CD4-positive, alpha-beta T cell treated with Interleukin-21 for 1 hour (primary cell): ENCODE measurements at regions not wholly inside any gene's neighbourhood (a gene's known extent, or its start where the extent isn't known, plus 50 kb on each side); places are given as distances from the start of the nearest gene placed in this dataset.
"Not testable (repeated sequence)": the region's sequence is repeated elsewhere in the genome, so short reads cannot be mapped to it uniquely, and the experiment has no call there.

Experiments
- DNase-seq: peaks from one replicate; pipeline ENCODE4 v3.0.0-alpha.2; 2020

GRCh38 chrY:3037471-3037870 is 102.3 kb downstream of the ZFY start:
- no peak for DNase-seq

GRCh38 chrY:3040415-3040814 is 105.2 kb downstream of the ZFY start:
- no peak for DNase-seq

GRCh38 chrY:3041985-3042384 is 106.8 kb downstream of the ZFY start:
- DNase-seq, result no peak

GRCh38 chrY:3042901-3043300 is 107.7 kb downstream of the ZFY start:
- no peak for DNase-seq

- no peak for DNase-seq
Measured at GRCh38 chrY:3045048-3045447, 109.9 kb downstream of the ZFY start.

- DNase-seq, result not testable (repeated sequence)
Measured at GRCh38 chrY:3055496-3055895, 120.3 kb downstream of the ZFY start.

GRCh38 chrY:3058342-3058741 is 123.2 kb downstream of the ZFY start:
- not testable (repeated sequence) for DNase-seq

GRCh38 chrY:3060671-3061070 is 125.5 kb downstream of the ZFY start:
- not testable (repeated sequence) for DNase-seq

- not testable (repeated sequence) for DNase-seq
Measured at GRCh38 chrY:3088149-3088548, 153.0 kb downstream of the ZFY start.

GRCh38 chrY:3108674-3109073 is 173.5 kb downstream of the ZFY start:
- not testable (repeated sequence) for DNase-seq

GRCh38 chrY:3120234-3120633 is 185.1 kb downstream of the ZFY start:
- not testable (repeated sequence) for DNase-seq

GRCh38 chrY:3120716-3121115 is 185.5 kb downstream of the ZFY start:
- not testable (repeated sequence) for DNase-seq

- not testable (repeated sequence) for DNase-seq
Measured at GRCh38 chrY:3123482-3123881, 188.3 kb downstream of the ZFY start.

GRCh38 chrY:3171074-3171473 is 235.9 kb downstream of the ZFY start:
- DNase-seq, result not testable (repeated sequence)

GRCh38 chrY:3195035-3195434 is 259.9 kb downstream of the ZFY start:
- DNase-seq, result not testable (repeated sequence)

- not testable (repeated sequence) for DNase-seq
Measured at GRCh38 chrY:3202287-3202686, 267.1 kb downstream of the ZFY start.

- DNase-seq, result not testable (repeated sequence)
Measured at GRCh38 chrY:3206733-3207132, 271.6 kb downstream of the ZFY start.

GRCh38 chrY:3213183-3213582 is 278.0 kb downstream of the ZFY start:
- not testable (repeated sequence) for DNase-seq

GRCh38 chrY:3218134-3218533 is 283.0 kb downstream of the ZFY start:
- DNase-seq, result not testable (repeated sequence)

- DNase-seq, result not testable (repeated sequence)
Measured at GRCh38 chrY:3218559-3218958, 283.4 kb downstream of the ZFY start.

GRCh38 chrY:3262911-3263310 is 316.0 kb upstream of the TGIF2LY start:
- not testable (repeated sequence) for DNase-seq

- DNase-seq, result not testable (repeated sequence)
Measured at GRCh38 chrY:3288063-3288462, 290.8 kb upstream of the TGIF2LY start.

GRCh38 chrY:3297235-3297634 is 281.6 kb upstream of the TGIF2LY start:
- not testable (repeated sequence) for DNase-seq

GRCh38 chrY:3319988-3320387 is 258.9 kb upstream of the TGIF2LY start:
- DNase-seq, result not testable (repeated sequence)

GRCh38 chrY:3367535-3367934 is 211.3 kb upstream of the TGIF2LY start:
- not testable (repeated sequence) for DNase-seq

GRCh38 chrY:3368459-3368858 is 210.4 kb upstream of the TGIF2LY start:
- not testable (repeated sequence) for DNase-seq
